Left lung (tissue), 4 donors: ENCODE measurements at regions not wholly inside any gene's neighbourhood (a gene's known extent, or its start where the extent isn't known, plus 50 kb on each side); places are given as distances from the start of the nearest gene placed in this dataset.
"Not testable (repeated sequence)": the region's sequence is repeated elsewhere in the genome, so short reads cannot be mapped to it uniquely, and the experiment has no call there.

ENCODE experiments used
- ATAC-seq: fragments of 200-7000 bp; cut with Tn5 transposase; one replicate; pipeline ENCODE4 v1.9.1; 2020; ENCODE audit warnings: moderate library complexity
- DNase-seq, 4 donors: peaks; one replicate each; pipeline ENCODE4 v3.0.0-alpha.2; 2013 to 2020
- H3K27ac ChIP-seq, 2 donors: fragments of 200-600 bp; sonication (generic) in 1 of 2; one replicate each; pipeline versions ENCODE4 v1.5.0 to v1.8.0; 2020 to 2021
- H3K27me3 ChIP-seq, 2 donors: fragments of 200-600 bp; sonication (generic) in 1 of 2; one replicate each; pipeline versions ENCODE4 v1.5.0 to v1.8.0; 2020 to 2021
- H3K36me3 ChIP-seq, 2 donors: fragments of 200-600 bp; sonication (generic) in 1 of 2; one replicate each; pipeline versions ENCODE4 v1.5.0 to v1.8.0; 2020 to 2021
- H3K4me1 ChIP-seq, 2 donors: fragments of 200-600 bp; one replicate each; pipeline ENCODE4 v1.8.0; 2021
- H3K4me3 ChIP-seq, 2 donors: fragments of 200-600 bp; sonication (generic) in 1 of 2; one replicate each; pipeline versions ENCODE4 v1.5.0 to v1.8.0; 2020 to 2021; ENCODE audit warnings: mild to moderate bottlenecking in 1 of 2
- H3K9me3 ChIP-seq, 2 donors: fragments of 200-600 bp; sonication (generic) in 1 of 2; one replicate each; pipeline versions ENCODE4 v1.5.0 to v1.8.0; 2020 to 2021
- CTCF ChIP-seq, 2 donors: fragments of 200-600 bp; sonication (generic) in 1 of 2; IDR thresholded peaks; one replicate each; pipeline versions ENCODE4 v1.5.0 to v1.8.0; 2021; ENCODE audit warnings: antibody characterized with exemption in 2 of 2
- intact Hi-C, 2 donors: fragments of 100-400 bp; cut with DNase I; formaldehyde crosslinking; loops; one replicate each; pipeline versions ENCODE4 v1.11.2 to v1.14.2; 2022
- donor health status: DM: no; HTN: yes; CAD: no.
- donor health status: DM: no; HTN: no; CAD: no.

DNA sequence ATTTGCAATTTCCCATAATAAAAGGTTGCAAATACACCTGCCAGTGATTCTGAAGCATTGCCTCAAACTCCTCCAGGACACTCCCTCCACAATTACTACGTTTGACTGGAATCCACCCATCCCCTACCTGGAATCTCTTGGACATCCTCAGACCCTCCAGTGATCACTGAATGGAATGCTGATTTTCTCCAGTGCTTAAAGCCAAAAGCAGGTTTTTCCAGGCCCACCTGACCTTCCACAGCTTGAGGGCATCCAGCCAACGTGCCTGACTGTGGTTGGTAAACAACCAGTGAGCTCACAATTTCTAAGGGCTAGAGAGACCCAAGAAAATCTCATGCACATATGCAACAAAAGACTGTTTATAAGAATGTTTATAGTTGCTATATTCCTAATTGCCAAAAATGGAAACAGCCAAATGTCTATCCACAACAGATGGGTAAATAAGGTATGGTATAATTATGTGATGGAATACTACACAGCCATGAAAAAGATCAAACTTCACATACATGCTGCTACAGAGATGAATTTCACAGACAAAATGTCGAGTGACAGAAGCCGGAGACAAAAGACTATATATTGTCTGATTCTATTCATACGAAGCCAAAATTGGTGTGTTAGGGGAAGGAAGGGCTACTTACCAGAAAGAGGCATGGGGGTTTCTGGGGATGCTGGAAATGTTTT is 147.1 kb upstream of the RREB1 start:
- ATAC-seq: no peak
- Histone ChIP-seq H3K4me3 (no peak overlapping the region), H3K27me3 (no peaks in the 10 kb centered on the region), H3K27ac (no peak overlapping the region), H3K36me3 (no peaks in the 10 kb centered on the region), H3K9me3 (peaks cover 0 to 2% of the 10 kb centered on the region in 2 donors), H3K4me1 (no peaks in the 10 kb centered on the region)
- intact Hi-C loops: no loop called here
- no peak for TF ChIP-seq CTCF (IDR thresholded peaks at IDR 0.05)
- DNase-seq: no peak

DNA sequence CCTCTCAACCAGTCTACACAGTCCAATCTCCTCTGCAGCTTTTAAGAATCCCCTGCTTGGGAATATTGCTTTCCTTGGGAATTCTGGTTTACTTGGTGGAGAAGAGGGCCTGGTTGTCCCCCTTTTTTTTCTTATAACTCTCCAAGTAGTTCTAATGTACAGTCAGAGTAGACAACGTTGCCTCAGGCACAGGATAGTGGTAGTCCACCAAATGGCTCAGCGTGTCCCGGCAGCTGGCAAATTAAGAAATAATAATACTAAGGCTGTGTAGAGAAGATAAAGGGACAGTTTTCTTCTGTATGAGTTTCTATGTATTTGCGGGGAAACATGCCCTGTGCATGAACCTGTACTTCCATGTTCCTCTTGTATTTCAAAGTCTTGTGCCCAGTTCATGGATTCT is 145.7 kb upstream of the RREB1 start:
- no peak overlapping the region for H3K27ac ChIP-seq
- no peak for TF ChIP-seq CTCF (IDR thresholded peaks at IDR 0.05)
- H3K36me3 ChIP-seq: no peaks in the 10 kb centered on the region
- H3K4me1 ChIP-seq: no peaks in the 10 kb centered on the region
- intact Hi-C loops: no loop called here
- ATAC-seq (no peak), DNase-seq (no peak)
- H3K9me3 ChIP-seq: peaks cover 0 to 2% of the 10 kb centered on the region in 2 donors
- H3K27me3 ChIP-seq: no peaks in the 10 kb centered on the region
- H3K4me3 ChIP-seq: no peak overlapping the region

GRCh38 chr6:6962699-6963098 is 145.1 kb upstream of the RREB1 start:
- H3K4me3 ChIP-seq: no peak overlapping the region
- intact Hi-C loops: no loop called here
- DNase-seq (no peak), ATAC-seq (no peak)
- no peaks in the 10 kb centered on the region for H3K36me3 ChIP-seq
- TF ChIP-seq CTCF (IDR thresholded peaks at IDR 0.05): no peak
- H3K27me3 ChIP-seq: no peaks in the 10 kb centered on the region
- no peak overlapping the region for H3K27ac ChIP-seq
- peaks cover 0 to 2% of the 10 kb centered on the region in 2 donors for H3K9me3 ChIP-seq
- H3K4me1 ChIP-seq: no peaks in the 10 kb centered on the region

DNA sequence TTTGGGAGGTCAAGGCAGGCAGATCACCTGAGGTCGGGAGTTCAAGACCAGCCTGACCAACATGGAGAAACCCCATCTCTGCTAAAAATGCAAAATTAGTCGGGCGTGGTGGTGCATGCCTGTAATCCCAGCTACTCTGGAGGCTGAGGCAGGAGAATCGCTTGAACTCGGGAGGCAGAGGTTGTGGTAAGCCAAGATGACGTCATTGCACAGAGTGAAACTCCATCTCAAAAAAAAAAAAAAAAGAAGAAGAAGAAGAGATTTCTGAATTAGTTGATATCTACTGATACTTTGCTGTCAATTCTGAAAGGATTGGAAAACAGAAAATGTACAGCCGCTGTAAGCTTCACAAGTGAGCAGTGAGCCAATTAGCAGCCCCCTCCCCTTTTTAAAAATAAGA is 144.4 kb upstream of the RREB1 start:
- H3K27ac ChIP-seq, H3K9me3 ChIP-seq, H3K4me1 ChIP-seq, H3K27me3 ChIP-seq, H3K36me3 ChIP-seq, intact Hi-C loops, H3K4me3 ChIP-seq, DNase-seq, ATAC-seq: not testable (repeated sequence)

DNA sequence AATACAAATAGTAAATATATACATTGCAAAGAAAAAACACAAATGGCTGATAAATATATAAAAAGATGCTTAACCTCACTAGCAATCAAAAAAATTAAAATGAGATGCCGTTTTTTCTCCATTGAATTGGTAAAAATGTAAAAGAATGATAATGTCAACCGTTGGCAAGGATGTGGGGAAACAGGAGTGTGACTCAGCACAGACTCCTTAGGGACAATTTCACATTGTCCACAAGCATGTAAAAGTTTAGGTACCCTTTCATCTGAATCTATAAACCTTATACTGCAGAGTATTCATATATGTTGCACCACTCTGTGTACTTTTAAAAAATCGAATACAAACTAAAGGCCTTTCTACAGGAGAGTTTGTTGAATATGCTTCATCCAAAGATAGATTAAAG is 143.1 kb upstream of the RREB1 start:
- TF ChIP-seq CTCF (IDR thresholded peaks at IDR 0.05): no peak
- DNase-seq (no peak), ATAC-seq (no peak)
- Histone ChIP-seq H3K27ac (no peak overlapping the region), H3K36me3 (no peaks in the 10 kb centered on the region), H3K9me3 (peaks cover 0 to 2% of the 10 kb centered on the region in 2 donors), H3K27me3 (no peaks in the 10 kb centered on the region), H3K4me3 (no peak overlapping the region), H3K4me1 (no peaks in the 10 kb centered on the region)
- intact Hi-C loops: no loop called here

- no peak for TF ChIP-seq CTCF (IDR thresholded peaks at IDR 0.05)
- intact Hi-C loops: no loop called here
Measured at GRCh38 chr6:6966127-6966526, 141.6 kb upstream of the RREB1 start.

More at GRCh38 chr6:6966127-6966526, 141.6 kb upstream of the RREB1 start:
- Histone ChIP-seq H3K9me3 (no peaks in the 10 kb centered on the region), H3K27ac (no peak overlapping the region), H3K36me3 (no peaks in the 10 kb centered on the region), H3K27me3 (no peaks in the 10 kb centered on the region), H3K4me1 (no peaks in the 10 kb centered on the region), H3K4me3 (no peak overlapping the region)
- DNase-seq: no peak
- no peak for ATAC-seq
